ENCODE measurements at regions not wholly inside any gene's neighbourhood (a gene's known extent, or its start where the extent isn't known, plus 50 kb on each side); places are given as distances from the start of the nearest gene placed in this dataset.

GRCh38 chr1:57627612-57628011 is 203.8 kb upstream of the DAB1 start:
- Histone ChIP-seq H3K4me2 (ENCODE audit: low read length) (no peak overlapping the region), H2AFZ (ENCODE audit: low read depth, low read length) (no peak overlapping the region), H3K4me3 (ENCODE audit: insufficient read depth, low read depth, low read length) (no peak overlapping the region), H3K79me2 (ENCODE audit: insufficient read depth, low read length) (no peaks in the 10 kb centered on the region), H3K4me1 (ENCODE audit: insufficient read depth, low read length) (no peaks in the 10 kb centered on the region), H3K36me3 (ENCODE audit: insufficient read depth, low read length) (no peaks in the 10 kb centered on the region), H3K27ac (ENCODE audit: low read depth, low read length) (no peak overlapping the region), H3K9me3 (ENCODE audit: insufficient read depth, low read depth, low read length) (no peaks in the 10 kb centered on the region), H3K27me3 (ENCODE audit: insufficient read depth, low read length) (no peaks in the 10 kb centered on the region), H4K20me1 (ENCODE audit: insufficient read depth, low read length) (no peaks in the 10 kb centered on the region), H3K9ac (ENCODE audit: low read length) (no peak overlapping the region)
- Mint-ChIP-seq H3K27me3 (ENCODE audit: low read depth, unreplicated experiment) (no peaks in the 10 kb centered on the region), H3K27ac (ENCODE audit: unreplicated experiment) (no peak overlapping the region), H3K4me1 (ENCODE audit: low read depth, unreplicated experiment) (peaks cover 12% of the 10 kb centered on the region), H3K4me3 (ENCODE audit: unreplicated experiment) (no peak overlapping the region), H3K36me3 (ENCODE audit: low read depth, unreplicated experiment) (no peaks in the 10 kb centered on the region), H3K9me3 (ENCODE audit: unreplicated experiment) (no peaks in the 10 kb centered on the region)
- FAIRE-seq (no peak), DNase-seq (ENCODE audit: low read depth) (no peak)
- TF ChIP-seq CTCF (IDR thresholded peaks at IDR 0.05; ENCODE audit: insufficient read depth, low read depth, low read length) (no peak), EZH2 (IDR thresholded peaks at IDR 0.05; ENCODE audit: insufficient read depth, low read length) (no peak)

DNA sequence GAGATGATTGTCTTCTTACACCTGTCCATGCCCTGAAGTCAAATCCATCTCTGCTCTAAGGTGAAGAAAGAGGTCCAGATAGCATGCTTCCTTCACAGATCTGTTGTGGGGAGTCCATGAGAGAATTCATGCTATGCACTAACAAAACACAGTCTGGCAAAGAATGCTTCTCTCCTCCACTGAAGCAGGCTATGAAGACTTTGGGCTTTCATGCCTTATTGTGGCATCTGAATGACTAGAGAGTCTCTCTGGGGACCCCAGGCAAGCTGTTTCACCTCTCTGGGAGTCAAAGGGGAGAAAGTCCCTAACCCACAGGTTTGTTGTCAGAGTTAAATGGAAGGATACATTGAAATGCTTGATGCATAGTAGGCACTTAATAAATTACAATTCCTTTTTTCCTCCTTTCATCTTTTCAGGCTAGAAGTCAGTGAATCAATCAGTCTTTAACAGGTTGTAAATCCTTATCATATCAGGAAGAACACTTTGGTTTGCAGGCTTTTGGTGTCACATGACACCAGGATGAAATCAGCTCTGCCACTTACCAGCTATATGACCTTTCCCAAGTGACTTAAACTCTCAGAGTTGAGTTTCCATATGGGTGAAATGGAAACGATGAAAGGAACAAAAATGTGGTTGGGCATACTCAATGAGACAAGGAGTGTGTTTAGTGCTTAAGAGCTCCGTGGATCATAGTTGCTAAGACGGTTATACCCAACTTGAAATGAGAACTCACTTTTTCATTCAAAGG is 200.1 kb upstream of the DAB1 start:
- no peaks in the 10 kb centered on the region for H3K4me1 ChIP-seq (ENCODE audit: insufficient read depth, low read length)
- no peak overlapping the region for H3K4me3 ChIP-seq (ENCODE audit: insufficient read depth, low read depth, low read length)
- H3K36me3 ChIP-seq (ENCODE audit: insufficient read depth, low read length): no peaks in the 10 kb centered on the region
- no peaks in the 10 kb centered on the region for H3K27me3 Mint-ChIP-seq (ENCODE audit: low read depth, unreplicated experiment)
- H3K9ac ChIP-seq (ENCODE audit: low read length): no peak overlapping the region
- H3K4me1 Mint-ChIP-seq (ENCODE audit: low read depth, unreplicated experiment): peaks cover 7% of the 10 kb centered on the region
- H3K9me3 ChIP-seq (ENCODE audit: insufficient read depth, low read depth, low read length): no peaks in the 10 kb centered on the region
- no peaks in the 10 kb centered on the region for H3K36me3 Mint-ChIP-seq (ENCODE audit: low read depth, unreplicated experiment)
- FAIRE-seq (no peak), DNase-seq (ENCODE audit: low read depth) (no peak)
- no peaks in the 10 kb centered on the region for H3K27me3 ChIP-seq (ENCODE audit: insufficient read depth, low read length)
- no peak overlapping the region for H3K4me3 Mint-ChIP-seq (ENCODE audit: unreplicated experiment)
- H3K4me2 ChIP-seq (ENCODE audit: low read length): no peak overlapping the region
- H3K79me2 ChIP-seq (ENCODE audit: insufficient read depth, low read length): no peaks in the 10 kb centered on the region
- no peak overlapping the region for H3K27ac ChIP-seq (ENCODE audit: low read depth, low read length)
- H3K9me3 Mint-ChIP-seq (ENCODE audit: unreplicated experiment): no peaks in the 10 kb centered on the region
- no peak overlapping the region for H2AFZ ChIP-seq (ENCODE audit: low read depth, low read length)
- no peak overlapping the region for H3K27ac Mint-ChIP-seq (ENCODE audit: unreplicated experiment)
- TF ChIP-seq EZH2 (IDR thresholded peaks at IDR 0.05; ENCODE audit: insufficient read depth, low read length) (no peak), CTCF (IDR thresholded peaks at IDR 0.05; ENCODE audit: insufficient read depth, low read depth, low read length) (no peak)
- H4K20me1 ChIP-seq (ENCODE audit: insufficient read depth, low read length): no peaks in the 10 kb centered on the region

DNA sequence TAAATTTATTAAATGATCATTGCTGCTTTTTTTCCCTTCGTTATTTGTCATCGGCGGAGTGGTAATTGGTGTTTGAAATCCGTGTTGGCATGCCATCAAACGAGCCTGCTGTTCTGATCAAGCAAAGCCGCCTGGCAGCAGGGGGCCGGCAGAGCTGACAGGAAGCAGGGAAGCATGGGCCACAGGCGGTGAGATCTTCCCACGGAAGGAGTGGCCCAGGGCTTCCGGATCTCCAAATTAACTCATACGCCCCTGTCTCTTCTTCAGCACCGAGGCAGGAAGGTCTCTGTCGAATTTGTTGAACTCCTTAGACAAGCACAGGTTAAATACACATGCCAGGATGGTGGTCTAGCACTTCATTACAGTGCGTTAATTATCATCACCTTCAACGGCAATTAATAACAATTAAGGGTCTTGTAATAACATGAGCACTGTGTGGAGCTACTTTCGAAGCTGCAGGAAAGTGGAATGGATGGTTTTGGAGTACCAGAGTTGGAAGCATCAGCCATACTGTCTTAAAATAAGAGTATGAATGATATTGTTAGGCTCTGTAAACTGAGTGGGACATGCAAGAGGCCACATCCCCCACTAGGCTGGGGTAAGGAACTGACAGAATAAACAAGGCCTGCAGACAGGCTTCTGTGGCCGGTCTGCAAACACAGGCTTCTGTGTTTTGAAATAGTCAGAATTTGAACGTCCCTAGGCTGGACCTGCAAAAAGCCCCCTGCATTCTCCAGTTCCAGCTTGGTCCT is 199.4 kb upstream of the DAB1 start:
- H4K20me1 ChIP-seq (ENCODE audit: insufficient read depth, low read length): no peaks in the 10 kb centered on the region
- H3K4me2 ChIP-seq (ENCODE audit: low read length): no peak overlapping the region
- no peak overlapping the region for H3K4me3 ChIP-seq (ENCODE audit: insufficient read depth, low read depth, low read length)
- no peaks in the 10 kb centered on the region for H3K9me3 ChIP-seq (ENCODE audit: insufficient read depth, low read depth, low read length)
- Mint-ChIP-seq H3K27ac (ENCODE audit: unreplicated experiment) (no peak overlapping the region), H3K27me3 (ENCODE audit: low read depth, unreplicated experiment) (no peaks in the 10 kb centered on the region), H3K9me3 (ENCODE audit: unreplicated experiment) (no peaks in the 10 kb centered on the region), H3K4me3 (ENCODE audit: unreplicated experiment) (no peak overlapping the region), H3K36me3 (ENCODE audit: low read depth, unreplicated experiment) (no peaks in the 10 kb centered on the region), H3K4me1 (ENCODE audit: low read depth, unreplicated experiment) (peaks cover 7% of the 10 kb centered on the region)
- H3K4me1 ChIP-seq (ENCODE audit: insufficient read depth, low read length): no peaks in the 10 kb centered on the region
- no peak overlapping the region for H3K9ac ChIP-seq (ENCODE audit: low read length)
- no peak overlapping the region for H3K27ac ChIP-seq (ENCODE audit: low read depth, low read length)
- H3K79me2 ChIP-seq (ENCODE audit: insufficient read depth, low read length): no peaks in the 10 kb centered on the region
- FAIRE-seq: no peak
- DNase-seq (ENCODE audit: low read depth): no peak
- TF ChIP-seq EZH2 (IDR thresholded peaks at IDR 0.05; ENCODE audit: insufficient read depth, low read length): no peak
- TF ChIP-seq CTCF (IDR thresholded peaks at IDR 0.05; ENCODE audit: insufficient read depth, low read depth, low read length): no peak
- no peaks in the 10 kb centered on the region for H3K36me3 ChIP-seq (ENCODE audit: insufficient read depth, low read length)
- peak overlapping the region; percentile 59 for H2AFZ ChIP-seq (ENCODE audit: low read depth, low read length)
- H3K27me3 ChIP-seq (ENCODE audit: insufficient read depth, low read length): no peaks in the 10 kb centered on the region

Measured in astrocyte (in vitro differentiated cells and primary cell).